GM23338 (cell line): ENCODE measurements at regions not wholly inside any gene's neighbourhood (a gene's known extent, or its start where the extent isn't known, plus 50 kb on each side); places are given as distances from the start of the nearest gene placed in this dataset.

Source experiments
- ATAC-seq: fragments of 200-7000 bp; cut with Tn5 transposase; 3 replicates; pipeline ENCODE4 v1.9.1; 2020
- DNase-seq: peaks from one replicate; pipeline ENCODE4 v3.0.0-alpha.2; 2015; ENCODE audit warnings: low spot score
- H2AFZ ChIP-seq: fragments of 200-600 bp; sonication (generic); 2 replicates; pipeline ENCODE4 v1.8.0; 2016; ENCODE audit warnings: antibody characterized with exemption, mild to moderate bottlenecking, moderate library complexity
- H3F3A ChIP-seq: fragments of 200-600 bp; sonication (generic); replicated peaks from 2 replicates; pipeline ENCODE4 v1.8.0; 2017; ENCODE audit warnings: antibody characterized with exemption, mixed run types, low read depth
- H3K27ac ChIP-seq: fragments of 200-600 bp; sonication (generic); 2 replicates; pipeline ENCODE4 v1.6.1; 2016; ENCODE audit warnings: low read depth
- H3K27me3 ChIP-seq: fragments of 200-600 bp; sonication (generic); 2 replicates; pipeline ENCODE4 v1.8.0; 2016; ENCODE audit warnings: mild to moderate bottlenecking, mixed run types, moderate library complexity; ENCODE audit not compliant: insufficient read depth
- H3K36me3 ChIP-seq: fragments of 200-600 bp; sonication (generic); 2 replicates; pipeline ENCODE4 v1.8.0; 2016; ENCODE audit warnings: mild to moderate bottlenecking; ENCODE audit not compliant: insufficient read depth
- H3K4me1 ChIP-seq: fragments of 200-600 bp; sonication (generic); 2 replicates; pipeline ENCODE4 v1.8.0; 2016; ENCODE audit warnings: mild to moderate bottlenecking, moderate library complexity; ENCODE audit not compliant: insufficient read depth
- H3K4me2 ChIP-seq: fragments of 200-600 bp; sonication (generic); 2 replicates; pipeline ENCODE4 v1.7.1; 2017; ENCODE audit warnings: mixed run types
- H3K4me3 ChIP-seq: fragments of 200-600 bp; sonication (generic); 2 replicates; pipeline ENCODE4 v1.6.1; 2016; ENCODE audit warnings: mixed run types
- H3K79me2 ChIP-seq: fragments of 200-600 bp; sonication (generic); replicated peaks from 2 replicates; pipeline ENCODE4 v1.8.0; 2017; ENCODE audit warnings: mild to moderate bottlenecking; ENCODE audit not compliant: insufficient read depth
- H3K9me2 ChIP-seq: fragments of 200-600 bp; sonication (generic); 2 replicates; pipeline ENCODE4 v1.8.0; 2017; ENCODE audit not compliant: insufficient read depth
- H4K20me1 ChIP-seq: fragments of 200-600 bp; sonication (generic); replicated peaks from 2 replicates; pipeline ENCODE4 v1.8.0; 2017; ENCODE audit warnings: mild to moderate bottlenecking; ENCODE audit not compliant: insufficient read depth
- H3K27ac Mint-ChIP-seq: 2 replicates; pipeline ENCODE4 v1.8.0; 2020; ENCODE audit warnings: inconsistent platforms, mild to moderate bottlenecking, moderate library complexity, mixed read lengths
- H3K27me3 Mint-ChIP-seq: 3 replicates; pipeline ENCODE4 v1.8.0; 2022; ENCODE audit warnings: low read depth, mild to moderate bottlenecking, moderate library complexity, mixed read lengths, inconsistent platforms; ENCODE audit not compliant: insufficient read depth, poor library complexity
- H3K36me3 Mint-ChIP-seq: 3 replicates; pipeline ENCODE4 v1.8.0; 2021; ENCODE audit warnings: low read depth, mild to moderate bottlenecking, inconsistent platforms, moderate library complexity, mixed read lengths
- H3K4me1 Mint-ChIP-seq: 3 replicates; pipeline ENCODE4 v1.8.0; 2020; ENCODE audit warnings: mild to moderate bottlenecking, inconsistent platforms, mixed read lengths
- H3K4me3 Mint-ChIP-seq: 3 replicates; pipeline ENCODE4 v1.8.0; 2021; ENCODE audit warnings: moderate library complexity, mild to moderate bottlenecking, inconsistent platforms, mixed read lengths
- H3K9me3 Mint-ChIP-seq: 3 replicates; pipeline ENCODE4 v1.8.0; 2020; ENCODE audit warnings: moderate library complexity, mild to moderate bottlenecking, inconsistent platforms, mixed read lengths
- CREB1 ChIP-seq: fragments of 250-450 bp; sonication (Bioruptor Pico); IDR thresholded peaks from 2 replicates; pipeline ENCODE4 v1.5.0; 2020; ENCODE audit warnings: low read depth, mild to moderate bottlenecking, moderate library complexity
- CTCF ChIP-seq, 2 experiments: fragments of 200-600 bp in 1 of 2; sonication (generic) in 1 of 2; conservative IDR thresholded peaks; 2 replicates each; pipeline versions ENCODE4 v1.5.1 to v1.6.1; 2016 to 2017; ENCODE audit warnings: antibody characterized with exemption in 2 of 2, low read depth in 2 of 2, mild to moderate bottlenecking in 2 of 2, moderate library complexity in 1 of 2
- ETS1 ChIP-seq: IDR thresholded peaks from 2 replicates; pipeline ENCODE4 v1.6.1; 2016; ENCODE audit warnings: antibody characterized with exemption
- EZH2 ChIP-seq: fragments of 200-600 bp; sonication (generic); IDR thresholded peaks from one replicate; pipeline ENCODE4 v1.8.0; 2017; ENCODE audit warnings: antibody characterized with exemption, mild to moderate bottlenecking, low read depth; ENCODE audit not compliant: unreplicated experiment
- EZH2phosphoT487 ChIP-seq: fragments of 200-600 bp; sonication (generic); IDR thresholded peaks from one replicate; pipeline ENCODE4 v1.8.1; 2018; ENCODE audit warnings: antibody characterized with exemption; ENCODE audit not compliant: unreplicated experiment
- JUNB ChIP-seq: IDR thresholded peaks from one replicate; pipeline ENCODE4 v1.6.1; 2016; ENCODE audit warnings: antibody characterized with exemption; ENCODE audit not compliant: unreplicated experiment
- NANOG ChIP-seq: IDR thresholded peaks from 2 replicates; pipeline ENCODE4 v1.6.1; 2016; ENCODE audit warnings: antibody characterized with exemption, borderline replicate concordance
- POLR2AphosphoS5 ChIP-seq: IDR thresholded peaks from 2 replicates; pipeline ENCODE4 v1.6.1; 2016; ENCODE audit warnings: antibody characterized with exemption, low read depth
- REST ChIP-seq: IDR thresholded peaks from one replicate; pipeline ENCODE4 v1.6.1; 2018; ENCODE audit warnings: antibody characterized with exemption; ENCODE audit not compliant: unreplicated experiment
- STAT1 ChIP-seq: IDR thresholded peaks from one replicate; pipeline ENCODE4 v1.6.1; 2016; ENCODE audit warnings: antibody characterized with exemption; ENCODE audit not compliant: unreplicated experiment
- ZNF114 ChIP-seq: fragments of 250-450 bp; sonication (Bioruptor Pico); IDR thresholded peaks from 2 replicates; pipeline ENCODE4 v1.5.0; 2020; ENCODE audit warnings: mild to moderate bottlenecking, moderate library complexity
- ZNF331 ChIP-seq: fragments of 250-450 bp; sonication (Bioruptor Pico); IDR thresholded peaks from 2 replicates; pipeline ENCODE4 v1.5.0; 2020; ENCODE audit warnings: low read depth, mild to moderate bottlenecking, moderate library complexity
- ZNF462 ChIP-seq: fragments of 250-450 bp; sonication (Bioruptor Pico); IDR thresholded peaks from 2 replicates; pipeline ENCODE4 v1.5.0; 2020; ENCODE audit warnings: mild to moderate bottlenecking, moderate library complexity

GRCh38 chr4:147103403-147103946 lies 157.8 kb upstream of the TTC29 start:
- no peak for DNase-seq
- Histone ChIP-seq H3K27me3 (no peaks in the 10 kb centered on the region), H3K79me2 (no peaks in the 10 kb centered on the region), H3K9me2 (no peaks in the 10 kb centered on the region), H3K4me1 (no peaks in the 10 kb centered on the region), H3K4me2 (no peak overlapping the region), H3K36me3 (no peaks in the 10 kb centered on the region), H4K20me1 (no peaks in the 10 kb centered on the region), H3K27ac (no peak overlapping the region), H2AFZ (peak overlapping the region; percentile 64; the same call in 1 of the 2 replicates), H3F3A (no peaks in the 10 kb centered on the region), H3K4me3 (no peak overlapping the region)
- Mint-ChIP-seq H3K36me3 (no peaks in the 10 kb centered on the region; the same call in 2 of the 3 replicates), H3K27me3 (peaks cover 4% of the 10 kb centered on the region), H3K4me3 (no peak overlapping the region), H3K9me3 (no peaks in the 10 kb centered on the region), H3K27ac (no peak overlapping the region), H3K4me1 (0 out of 3 replicates have a peak, but pooled peaks cover 2% of the 10 kb centered on the region)
- no peak for ATAC-seq
- no peak for TF ChIP-seq POLR2AphosphoS5
- TF ChIP-seq CREB1 (CRISPR knock-in tag), result no peak
- TF ChIP-seq ETS1, result no peak
- no peak for TF ChIP-seq ZNF114 (CRISPR knock-in tag)
- no peak for TF ChIP-seq REST
- no peak for TF ChIP-seq ZNF462 (CRISPR knock-in tag)
- TF ChIP-seq JUNB, result no peak
- no peak for TF ChIP-seq NANOG
- TF ChIP-seq STAT1, result no peak
- no peak for TF ChIP-seq ZNF331 (CRISPR knock-in tag)
- no peak for TF ChIP-seq EZH2
- no peak for TF ChIP-seq CTCF (conservative IDR thresholded peaks at IDR 0.05; ENCODE audit: low read depth in 2 of 2)
- no peak for TF ChIP-seq EZH2phosphoT487
